H1 (cell line): ENCODE measurements at regions not wholly inside any gene's neighbourhood (a gene's known extent, or its start where the extent isn't known, plus 50 kb on each side); places are given as distances from the start of the nearest gene placed in this dataset.

Source experiments
- CTCF ChIP-seq, 3 experiments: IDR thresholded peaks; 1 replicate in 2 of 3; 2 replicates in 1 of 3; pipeline versions ENCODE4 v1.5.1 to v1.6.1; 2011; ENCODE audit warnings: low read length in 3 of 3, mild to moderate bottlenecking in 3 of 3, inconsistent platforms in 2 of 3, low read depth in 1 of 3, moderate library complexity in 1 of 3; ENCODE audit not compliant: insufficient read depth in 1 of 3; ENCODE audit errors: control extremely low read depth in 1 of 3
- SRF ChIP-seq: IDR thresholded peaks from 2 replicates; pipeline ENCODE4 v1.6.1; 2011; ENCODE audit warnings: mild to moderate bottlenecking, low read depth, low read length, moderate library complexity
- TAF1 ChIP-seq: IDR thresholded peaks from 2 replicates; pipeline ENCODE4 v1.6.1; 2011; ENCODE audit warnings: mild to moderate bottlenecking, low read depth, low read length

GRCh38 chrX:101986586-101986985 lies 54.8 kb upstream of the ZMAT1 start:
- no peak for TF ChIP-seq SRF
- no peak for TF ChIP-seq CTCF (IDR thresholded peaks at IDR 0.05; ENCODE audit: control extremely low read depth in 1 of 3, insufficient read depth in 1 of 3, low read depth in 1 of 3, low read length in 3 of 3)
- no peak for TF ChIP-seq TAF1
